GM23248 (cell line): ENCODE measurements at regions not wholly inside any gene's neighbourhood (a gene's known extent, or its start where the extent isn't known, plus 50 kb on each side); places are given as distances from the start of the nearest gene placed in this dataset.

ENCODE experiments used
- DNase-seq: peaks from one replicate; pipeline ENCODE4 v3.0.0-alpha.2; 2015
- H2AFZ ChIP-seq: fragments of 200-600 bp; sonication (generic); 2 replicates; pipeline ENCODE4 v1.6.1; 2016; ENCODE audit warnings: antibody characterized with exemption
- H3F3A ChIP-seq: fragments of 200-600 bp; sonication (generic); 2 replicates; pipeline ENCODE4 v1.6.1; 2016; ENCODE audit warnings: mild to moderate bottlenecking, antibody characterized with exemption, mixed run types; ENCODE audit not compliant: insufficient read depth
- H3K27ac ChIP-seq: fragments of 200-600 bp; sonication (generic); 2 replicates; pipeline ENCODE4 v1.5.1; 2016; ENCODE audit warnings: mild to moderate bottlenecking
- H3K27me3 ChIP-seq: fragments of 200-600 bp; sonication (generic); replicated peaks from 2 replicates; pipeline ENCODE4 v1.6.1; 2016; ENCODE audit warnings: mild to moderate bottlenecking; ENCODE audit not compliant: insufficient read depth
- H3K36me3 ChIP-seq: fragments of 200-600 bp; sonication (generic); 2 replicates; pipeline ENCODE4 v1.6.1; 2016; ENCODE audit warnings: low read depth, mild to moderate bottlenecking
- H3K4me1 ChIP-seq: fragments of 200-600 bp; sonication (generic); 2 replicates; pipeline ENCODE4 v1.6.1; 2016; ENCODE audit warnings: mild to moderate bottlenecking; ENCODE audit not compliant: insufficient read depth
- H3K4me2 ChIP-seq: fragments of 200-600 bp; sonication (generic); one replicate; pipeline ENCODE4 v1.6.1; 2016; ENCODE audit warnings: mild to moderate bottlenecking; ENCODE audit not compliant: unreplicated experiment
- H3K4me3 ChIP-seq: fragments of 200-600 bp; sonication (generic); 2 replicates; pipeline ENCODE4 v1.5.1; 2016; ENCODE audit warnings: mild to moderate bottlenecking
- H3K79me2 ChIP-seq: fragments of 200-600 bp; sonication (generic); 2 replicates; pipeline ENCODE4 v1.6.1; 2016; ENCODE audit warnings: mild to moderate bottlenecking; ENCODE audit not compliant: insufficient read depth
- H3K9ac ChIP-seq: fragments of 200-600 bp; sonication (generic); 2 replicates; pipeline ENCODE4 v1.6.1; 2016; ENCODE audit warnings: mild to moderate bottlenecking
- H3K9me2 ChIP-seq: fragments of 200-600 bp; sonication (generic); 2 replicates; pipeline ENCODE4 v1.6.1; 2016; ENCODE audit warnings: mixed run types, mild to moderate bottlenecking, moderate library complexity; ENCODE audit not compliant: insufficient read depth
- H3K9me3 ChIP-seq: fragments of 200-600 bp; sonication (generic); one replicate; pipeline ENCODE4 v1.6.1; 2017; ENCODE audit warnings: low read depth
- H4K20me1 ChIP-seq: fragments of 200-600 bp; sonication (generic); 2 replicates; pipeline ENCODE4 v1.6.0; 2016; ENCODE audit not compliant: insufficient read depth
- EZH2 ChIP-seq: fragments of 200-600 bp; sonication (generic); IDR thresholded peaks from 2 replicates; pipeline ENCODE4 v1.6.1; 2018; ENCODE audit warnings: antibody characterized with exemption, mild to moderate bottlenecking; ENCODE audit not compliant: insufficient read depth, poor library complexity, severe bottlenecking
- EZH2phosphoT487 ChIP-seq: fragments of 200-600 bp; sonication (generic); IDR thresholded peaks from 2 replicates; pipeline ENCODE4 v1.6.1; 2018; ENCODE audit warnings: antibody characterized with exemption, moderate library complexity, mild to moderate bottlenecking, low read depth; ENCODE audit not compliant: insufficient read depth
- WGBS, 2 experiments: methylation state at CpG; one replicate each; pipeline ENCODE4 v1.1.6; 2015 to 2017; ENCODE audit warnings: low lambda C conversion rate in 2 of 2, low coverage in 1 of 2; ENCODE audit errors: missing lambda C conversion rate in 2 of 2; 5-methylcytosine and 5-hydroxymethylcytosine counted together
- in situ Hi-C: fragments of 300-500 bp; cut with MboI; formaldehyde crosslinking; loops from 2 replicates; pipeline ENCODE4 v1.15.0; 2020

- Histone ChIP-seq H3K36me3 (no peaks in the 10 kb centered on the region), H3K4me3 (no peak overlapping the region), H3K9me3 (no peaks in the 10 kb centered on the region), H3F3A (no peaks in the 10 kb centered on the region), H3K27ac (no peak overlapping the region), H3K4me2 (no peak overlapping the region), H2AFZ (no peak overlapping the region), H3K27me3 (no peaks in the 10 kb centered on the region), H3K4me1 (no peaks in the 10 kb centered on the region), H4K20me1 (no peaks in the 10 kb centered on the region), H3K9me2 (no peaks in the 10 kb centered on the region), H3K9ac (no peak overlapping the region), H3K79me2 (no peaks in the 10 kb centered on the region)
- 21 to 26% methylated on average over 4 of the region's 4 CpGs for WGBS, 2 experiments
- DNase-seq: no peak
- TF ChIP-seq EZH2phosphoT487 (no peak), EZH2 (no peak)
- in situ Hi-C loops: no loop called here
These were observed 79.2 kb downstream of the DMRT2 start for GRCh38 chr9:1129382-1129781.

GRCh38 chr9:1140057-1140456 is 89.9 kb downstream of the DMRT2 start:
- 32 to 52% methylated on average over 2 of the region's 2 CpGs for WGBS, 2 experiments
- Histone ChIP-seq H3F3A (no peaks in the 10 kb centered on the region), H3K9me2 (no peaks in the 10 kb centered on the region), H3K9me3 (no peaks in the 10 kb centered on the region), H3K4me3 (no peak overlapping the region), H2AFZ (no peak overlapping the region), H3K27me3 (no peaks in the 10 kb centered on the region), H3K4me1 (no peaks in the 10 kb centered on the region), H3K9ac (no peak overlapping the region), H3K4me2 (no peak overlapping the region), H3K36me3 (no peaks in the 10 kb centered on the region), H3K27ac (no peak overlapping the region), H3K79me2 (no peaks in the 10 kb centered on the region), H4K20me1 (no peaks in the 10 kb centered on the region)
- DNase-seq: no peak
- TF ChIP-seq EZH2: no peak
- TF ChIP-seq EZH2phosphoT487: no peak
- in situ Hi-C loops: no loop called here

- DNase-seq: no peak
- TF ChIP-seq EZH2 (no peak), EZH2phosphoT487 (no peak)
- Histone ChIP-seq H3K9ac (no peak overlapping the region), H3K4me1 (no peaks in the 10 kb centered on the region), H3K36me3 (no peaks in the 10 kb centered on the region), H3F3A (no peaks in the 10 kb centered on the region), H4K20me1 (no peaks in the 10 kb centered on the region), H3K9me3 (no peaks in the 10 kb centered on the region), H3K27me3 (peaks cover 9% of the 10 kb centered on the region; the same call in 1 of the 2 replicates), H3K9me2 (no peaks in the 10 kb centered on the region), H3K4me3 (no peak overlapping the region), H3K79me2 (no peaks in the 10 kb centered on the region), H2AFZ (no peak overlapping the region), H3K27ac (no peak overlapping the region), H3K4me2 (no peak overlapping the region)
- in situ Hi-C loops: no loop called here
- WGBS, 2 experiments: 22 to 24% methylated on average over 2 of the region's 2 CpGs
These were observed 101.5 kb downstream of the DMRT2 start for GRCh38 chr9:1151691-1152090.

GRCh38 chr9:1152171-1152570 is 102.0 kb downstream of the DMRT2 start:
- Histone ChIP-seq H3K9me2 (no peaks in the 10 kb centered on the region), H3K4me3 (no peak overlapping the region), H3F3A (no peaks in the 10 kb centered on the region), H3K4me2 (no peak overlapping the region), H4K20me1 (no peaks in the 10 kb centered on the region), H3K27me3 (peaks cover 9% of the 10 kb centered on the region; the same call in 1 of the 2 replicates), H3K9ac (no peak overlapping the region), H3K36me3 (no peaks in the 10 kb centered on the region), H3K9me3 (no peaks in the 10 kb centered on the region), H3K27ac (no peak overlapping the region), H3K79me2 (no peaks in the 10 kb centered on the region), H3K4me1 (no peaks in the 10 kb centered on the region), H2AFZ (no peak overlapping the region)
- TF ChIP-seq EZH2: no peak
- TF ChIP-seq EZH2phosphoT487: no peak
- in situ Hi-C loops: no loop called here
- no peak for DNase-seq
- WGBS, 2 experiments: 40 to 47% methylated on average over 3 of the region's 3 CpGs

GRCh38 chr9:1154739-1155138 is 104.6 kb downstream of the DMRT2 start:
- in situ Hi-C loops: no loop called here
- Histone ChIP-seq H3K27me3 (peaks cover 9% of the 10 kb centered on the region; the same call in 1 of the 2 replicates), H3K4me3 (no peak overlapping the region), H3F3A (no peaks in the 10 kb centered on the region), H3K9ac (no peak overlapping the region), H4K20me1 (no peaks in the 10 kb centered on the region), H3K4me2 (no peak overlapping the region), H3K27ac (no peak overlapping the region), H3K36me3 (no peaks in the 10 kb centered on the region), H3K9me2 (no peaks in the 10 kb centered on the region), H3K9me3 (no peaks in the 10 kb centered on the region), H2AFZ (no peak overlapping the region), H3K79me2 (no peaks in the 10 kb centered on the region), H3K4me1 (no peaks in the 10 kb centered on the region)
- TF ChIP-seq EZH2 (no peak), EZH2phosphoT487 (no peak)
- DNase-seq: no peak
- 55 to 61% methylated on average over 1 of the region's 1 CpG for WGBS, 2 experiments
